ENCODE measurements at regions not wholly inside any gene's neighbourhood (a gene's known extent, or its start where the extent isn't known, plus 50 kb on each side); places are given as distances from the start of the nearest gene placed in this dataset.

DNA sequence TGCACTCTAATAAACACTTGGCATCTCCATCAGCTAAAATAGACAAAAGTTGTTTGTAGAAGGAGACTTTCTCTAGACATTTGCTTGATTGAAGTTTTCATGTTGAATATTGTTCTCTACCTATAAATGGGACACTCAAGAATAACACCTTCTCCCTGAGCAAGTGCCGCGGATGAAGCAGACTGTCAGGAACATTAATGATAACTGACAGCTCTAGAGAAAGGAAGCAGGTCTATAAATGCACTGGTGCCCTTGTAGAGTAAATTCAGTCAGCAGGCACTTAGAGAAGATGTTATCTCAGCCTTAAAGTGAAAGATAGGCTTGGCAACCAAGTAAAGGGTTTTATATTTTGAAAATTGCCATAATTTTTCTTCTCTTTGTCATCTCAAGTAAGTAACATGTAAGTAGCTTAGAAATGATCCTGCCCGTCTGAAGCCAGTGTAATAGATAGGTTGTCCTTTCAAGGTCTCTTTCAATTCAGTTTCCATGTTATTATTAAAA, 224.6 kb downstream of the ARL6IP6 start:
- Histone ChIP-seq H3K9me3 (peaks cover 0 to 15% of the 10 kb centered on the region in 2 donors), H3K4me1 (no peaks in the 10 kb centered on the region), H3K36me3 (no peaks in the 10 kb centered on the region), H3K27ac (no peak overlapping the region), H3K27me3 (no peaks in the 10 kb centered on the region), H3K4me3 (no peak overlapping the region)
- TF ChIP-seq, protein P1, sequence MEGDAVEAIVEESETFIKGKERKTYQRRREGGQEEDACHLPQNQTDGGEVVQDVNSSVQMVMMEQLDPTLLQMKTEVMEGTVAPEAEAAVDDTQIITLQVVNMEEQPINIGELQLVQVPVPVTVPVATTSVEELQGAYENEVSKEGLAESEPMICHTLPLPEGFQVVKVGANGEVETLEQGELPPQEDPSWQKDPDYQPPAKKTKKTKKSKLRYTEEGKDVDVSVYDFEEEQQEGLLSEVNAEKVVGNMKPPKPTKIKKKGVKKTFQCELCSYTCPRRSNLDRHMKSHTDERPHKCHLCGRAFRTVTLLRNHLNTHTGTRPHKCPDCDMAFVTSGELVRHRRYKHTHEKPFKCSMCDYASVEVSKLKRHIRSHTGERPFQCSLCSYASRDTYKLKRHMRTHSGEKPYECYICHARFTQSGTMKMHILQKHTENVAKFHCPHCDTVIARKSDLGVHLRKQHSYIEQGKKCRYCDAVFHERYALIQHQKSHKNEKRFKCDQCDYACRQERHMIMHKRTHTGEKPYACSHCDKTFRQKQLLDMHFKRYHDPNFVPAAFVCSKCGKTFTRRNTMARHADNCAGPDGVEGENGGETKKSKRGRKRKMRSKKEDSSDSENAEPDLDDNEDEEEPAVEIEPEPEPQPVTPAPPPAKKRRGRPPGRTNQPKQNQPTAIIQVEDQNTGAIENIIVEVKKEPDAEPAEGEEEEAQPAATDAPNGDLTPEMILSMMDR (IDR thresholded peaks at IDR 0.05): no peak
- DNase-seq: no peak
- ATAC-seq: no peak
- intact Hi-C loops (cut with DNase I): no loop called here

DNA sequence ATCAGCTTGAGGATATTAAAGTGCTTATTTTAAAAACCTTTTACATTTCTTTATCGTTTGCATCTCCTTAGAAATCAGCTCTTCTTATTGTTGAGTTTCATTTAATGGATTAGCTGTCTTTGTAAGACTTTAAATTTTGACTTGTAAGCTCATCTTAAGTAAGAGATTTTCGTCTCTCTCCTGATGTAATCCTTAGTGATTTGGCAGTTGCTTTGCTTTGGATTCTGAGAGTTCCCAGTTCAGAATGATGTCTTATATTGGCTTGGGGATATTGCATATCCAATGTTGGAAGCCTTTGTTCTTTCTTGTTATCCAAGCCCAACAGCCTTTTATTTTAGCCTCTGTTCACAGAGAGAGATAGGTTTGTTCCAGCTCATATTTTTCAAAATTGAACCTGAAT, 212.1 kb downstream of the ARL6IP6 start:
- no peak overlapping the region for H3K27ac ChIP-seq
- H3K4me3 ChIP-seq: no peak overlapping the region
- H3K27me3 ChIP-seq: no peaks in the 10 kb centered on the region
- DNase-seq (no peak), ATAC-seq (no peak)
- H3K4me1 ChIP-seq: peaks cover 0 to 4% of the 10 kb centered on the region in 2 donors
- no peaks in the 10 kb centered on the region for H3K36me3 ChIP-seq
- TF ChIP-seq, protein P1 (IDR thresholded peaks at IDR 0.05): no peak
- intact Hi-C loops (cut with DNase I): no loop called here
- H3K9me3 ChIP-seq: no peaks in the 10 kb centered on the region

DNA sequence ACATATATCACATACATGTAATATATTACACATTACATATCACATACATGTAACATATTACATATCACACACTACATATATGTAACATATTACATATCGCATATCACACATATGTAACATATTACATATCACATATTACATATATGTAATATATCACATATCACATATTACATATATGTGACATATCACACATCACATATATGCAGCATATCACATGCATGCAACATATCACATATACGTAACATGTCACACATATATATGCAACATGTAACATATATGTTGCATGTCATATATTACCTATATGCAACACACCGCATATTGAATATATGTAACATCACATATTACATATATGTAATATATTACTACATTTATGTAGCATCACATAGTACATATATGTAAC, 211.2 kb downstream of the ARL6IP6 start:
- H3K9me3 ChIP-seq: no peaks in the 10 kb centered on the region
- peaks cover 0 to 4% of the 10 kb centered on the region in 2 donors for H3K4me1 ChIP-seq
- DNase-seq (no peak), ATAC-seq (no peak)
- no peak overlapping the region for H3K27ac ChIP-seq
- no peaks in the 10 kb centered on the region for H3K27me3 ChIP-seq
- no peak overlapping the region for H3K4me3 ChIP-seq
- TF ChIP-seq, protein P1 (IDR thresholded peaks at IDR 0.05): no peak
- intact Hi-C loops (cut with DNase I): no loop called here
- H3K36me3 ChIP-seq: no peaks in the 10 kb centered on the region

DNA sequence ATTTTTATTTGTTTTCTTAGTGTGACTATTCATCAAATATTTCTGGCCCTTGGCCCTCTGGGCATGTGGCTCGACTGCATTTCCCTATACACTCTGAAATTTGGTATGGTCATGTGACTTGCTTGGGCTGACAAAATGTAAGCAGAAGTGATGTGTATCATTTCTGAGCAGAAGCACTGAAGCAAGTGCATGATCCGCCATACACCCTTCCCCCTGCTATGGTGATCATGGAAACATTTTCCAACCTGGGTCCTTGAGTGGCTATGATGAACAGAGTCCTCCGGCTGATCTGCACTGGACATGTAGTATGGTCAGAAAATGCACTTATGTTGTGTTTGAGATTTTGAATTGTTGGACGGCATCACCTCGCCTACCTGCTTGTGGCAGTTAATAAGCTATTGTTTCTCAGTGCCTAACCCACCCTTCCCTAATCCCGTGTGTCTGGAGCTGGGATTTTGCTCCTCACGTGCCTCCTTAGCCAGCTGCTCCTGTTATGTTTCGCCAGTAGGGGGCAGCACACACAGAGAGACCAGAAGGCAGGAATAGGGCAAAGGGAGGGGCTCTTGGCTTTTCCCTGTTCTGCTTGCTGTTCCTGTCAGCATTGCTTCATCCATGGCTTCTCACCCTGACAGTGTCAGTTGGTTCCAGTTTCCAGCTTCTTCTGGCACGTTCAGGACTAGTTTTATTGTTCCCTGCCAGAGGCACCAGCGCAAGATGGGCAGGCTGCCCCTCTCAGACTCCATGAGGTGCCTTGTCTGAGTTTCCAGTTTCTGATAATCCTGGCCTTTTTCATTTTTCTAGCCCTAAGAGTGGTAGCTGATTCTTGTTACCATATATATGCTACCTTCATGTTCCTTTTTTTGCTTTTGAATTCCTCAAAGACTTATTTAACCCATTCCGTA, 207.4 kb downstream of the ARL6IP6 start:
- TF ChIP-seq, protein P1 (IDR thresholded peaks at IDR 0.05): peak; percentile 54 to 64
- Histone ChIP-seq H3K36me3 (no peaks in the 10 kb centered on the region), H3K4me1 (peaks cover 0 to 4% of the 10 kb centered on the region in 2 donors), H3K27ac (no peak overlapping the region), H3K27me3 (no peaks in the 10 kb centered on the region), H3K9me3 (no peaks in the 10 kb centered on the region), H3K4me3 (no peak overlapping the region)
- peak; percentile 78 for ATAC-seq
- peak in 2 of 4 donors; percentile 21 to 42 for DNase-seq
- intact Hi-C loops (cut with DNase I): no loop called here

- Histone ChIP-seq H3K4me3 (no peak overlapping the region), H3K27ac (no peak overlapping the region), H3K36me3 (no peaks in the 10 kb centered on the region), H3K4me1 (peaks cover 0 to 4% of the 10 kb centered on the region in 2 donors), H3K27me3 (no peaks in the 10 kb centered on the region), H3K9me3 (no peaks in the 10 kb centered on the region)
- DNase-seq (peak in 1 of 4 donors; percentile 46), ATAC-seq (peak; percentile 92)
- TF ChIP-seq, protein P1 (IDR thresholded peaks at IDR 0.05): no peak
- intact Hi-C loops (cut with DNase I): no loop called here
Observed at GRCh38 chr2:152924722-152925121, 206.3 kb downstream of the ARL6IP6 start.
